HL-60/S4 treated with phorbol 12-myristate 13-acetate at 8.2 ng/mL for 4 days and 3 days (cell line): ENCODE measurements at regions not wholly inside any gene's neighbourhood (a gene's known extent, or its start where the extent isn't known, plus 50 kb on each side); places are given as distances from the start of the nearest gene placed in this dataset.

Experiments used
- in situ Hi-C: fragments of 300-500 bp; cut with MboI; formaldehyde crosslinking; loops from 2 replicates; pipeline ENCODE4 v1.15.0; 2022; ENCODE audit warnings: low sequenced_read_pairs

DNA sequence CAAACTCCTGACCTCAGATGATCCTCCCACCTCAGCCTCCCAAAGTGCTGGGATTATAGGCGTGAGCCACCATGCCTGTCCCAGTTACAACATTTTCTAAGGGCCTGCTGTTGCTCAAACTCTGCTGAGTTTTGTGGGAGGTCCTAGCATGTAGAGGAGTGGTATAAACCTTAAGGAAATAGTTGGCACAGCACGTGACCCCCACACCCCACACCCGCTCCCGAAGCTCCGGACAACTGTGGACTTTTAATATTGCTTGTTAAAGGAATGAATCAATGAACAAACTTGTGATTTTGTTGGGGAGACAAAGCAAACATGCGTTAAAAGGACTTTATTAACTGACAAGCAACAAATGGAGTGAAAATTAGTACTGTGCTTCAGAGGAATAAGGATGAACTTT lies 137.8 kb upstream of the GATA6 start:
- in situ Hi-C loops: no loop called here

DNA sequence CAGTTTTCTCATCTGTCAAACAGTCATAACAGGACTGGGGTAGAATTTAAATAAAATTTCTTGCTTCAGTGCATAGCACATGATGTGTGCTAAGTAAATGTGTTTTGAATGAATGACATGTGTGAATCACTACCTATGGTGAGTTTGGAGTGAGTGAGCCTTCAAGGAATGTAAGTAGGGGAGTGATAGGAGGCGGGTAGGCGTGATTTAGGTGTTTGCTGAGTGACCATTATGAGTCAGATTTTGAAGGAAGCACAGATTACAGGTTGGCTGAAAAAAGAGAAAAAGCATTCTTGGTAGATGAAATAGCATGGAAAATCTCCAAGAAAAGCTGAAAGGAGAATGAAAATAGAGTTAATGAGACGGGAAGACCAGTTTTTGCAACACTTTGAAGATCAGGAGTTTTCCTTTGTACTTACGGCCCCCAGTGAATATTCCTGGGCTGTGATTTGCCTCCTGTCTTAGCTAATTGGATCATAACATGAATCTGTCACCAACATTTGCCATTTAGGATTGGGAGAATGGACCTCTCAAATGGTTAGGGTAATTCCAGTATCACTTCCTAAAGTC lies 136.9 kb upstream of the GATA6 start:
- in situ Hi-C loops: no loop called here

DNA sequence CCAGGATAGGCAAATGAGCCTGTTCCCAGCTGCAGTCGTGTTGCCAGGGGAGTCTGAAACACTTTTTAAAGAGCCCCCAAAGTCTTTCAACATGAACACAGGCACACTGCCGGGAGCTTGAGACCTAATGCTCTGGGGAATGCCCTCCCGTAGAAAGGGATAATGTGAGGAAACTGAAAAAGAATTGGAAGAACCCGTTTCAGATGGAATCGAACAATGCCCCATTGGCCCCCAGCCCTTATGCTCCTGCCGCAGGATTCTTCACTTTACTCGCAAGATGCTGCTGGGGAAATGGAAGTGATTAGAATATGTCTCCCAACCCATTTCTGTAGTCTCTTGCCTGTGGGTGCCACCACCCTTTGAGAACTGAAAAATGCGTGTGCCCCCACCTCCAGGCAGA lies 136.3 kb upstream of the GATA6 start:
- in situ Hi-C loops: no loop called here

DNA sequence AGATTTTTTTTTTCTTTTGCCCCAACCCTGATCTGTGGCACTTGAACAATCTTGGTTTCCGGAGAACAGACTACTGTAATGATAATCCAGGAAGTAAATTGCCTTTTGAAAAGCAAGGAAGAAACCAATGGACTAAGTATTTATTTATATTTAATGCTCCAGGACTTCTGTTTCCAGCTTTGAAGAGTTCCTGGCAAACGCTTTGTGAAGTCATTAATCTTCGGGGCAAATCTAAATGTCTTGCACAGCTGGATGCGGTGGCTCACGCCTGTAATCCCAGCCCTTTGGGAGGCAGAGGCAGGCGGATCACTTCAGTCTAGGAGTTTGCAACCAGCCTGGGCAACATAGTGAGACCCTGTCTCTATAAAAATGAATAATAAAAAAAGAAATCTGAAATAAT lies 135.1 kb upstream of the GATA6 start:
- in situ Hi-C loops: no loop called here

DNA sequence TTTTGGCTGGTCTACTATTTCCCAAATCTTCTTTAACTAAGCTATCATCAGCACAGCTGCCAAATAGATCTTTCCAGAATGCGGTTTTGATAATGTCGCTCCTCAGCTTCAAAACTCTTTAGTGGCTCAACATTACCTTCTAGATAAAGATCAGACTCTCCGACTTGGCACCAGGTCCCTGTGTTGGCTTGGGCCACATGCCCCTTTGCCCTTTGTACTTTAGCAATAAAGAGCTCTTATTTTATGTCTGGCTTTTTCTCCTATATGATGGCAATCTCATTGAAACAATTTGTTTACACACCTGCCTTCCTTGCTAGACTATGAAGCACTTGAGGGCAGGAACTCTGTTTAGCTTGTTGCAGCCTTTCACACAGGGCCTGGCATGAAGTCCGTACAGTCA lies 128.9 kb upstream of the GATA6 start:
- in situ Hi-C loops: no loop called here

DNA sequence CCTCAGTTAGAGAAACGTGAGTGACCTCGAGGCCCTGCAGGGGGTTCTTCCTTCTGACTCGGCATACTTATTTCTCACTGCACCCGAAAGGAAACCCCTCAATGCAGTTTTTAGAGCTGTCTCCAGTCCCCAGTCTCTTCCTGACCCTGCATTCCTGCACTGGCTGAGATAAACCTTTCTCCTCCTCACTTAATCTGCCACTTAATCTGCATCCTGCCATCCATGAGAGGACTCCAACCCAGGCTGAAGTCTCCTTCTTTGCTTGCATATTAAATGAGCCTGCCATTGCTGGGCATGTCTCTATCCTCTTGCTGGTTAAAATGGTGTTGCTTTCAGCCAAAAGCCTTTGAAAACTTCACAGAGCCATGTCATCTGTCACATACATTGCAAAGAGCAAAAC lies 125.6 kb upstream of the GATA6 start:
- in situ Hi-C loops: no loop called here

DNA sequence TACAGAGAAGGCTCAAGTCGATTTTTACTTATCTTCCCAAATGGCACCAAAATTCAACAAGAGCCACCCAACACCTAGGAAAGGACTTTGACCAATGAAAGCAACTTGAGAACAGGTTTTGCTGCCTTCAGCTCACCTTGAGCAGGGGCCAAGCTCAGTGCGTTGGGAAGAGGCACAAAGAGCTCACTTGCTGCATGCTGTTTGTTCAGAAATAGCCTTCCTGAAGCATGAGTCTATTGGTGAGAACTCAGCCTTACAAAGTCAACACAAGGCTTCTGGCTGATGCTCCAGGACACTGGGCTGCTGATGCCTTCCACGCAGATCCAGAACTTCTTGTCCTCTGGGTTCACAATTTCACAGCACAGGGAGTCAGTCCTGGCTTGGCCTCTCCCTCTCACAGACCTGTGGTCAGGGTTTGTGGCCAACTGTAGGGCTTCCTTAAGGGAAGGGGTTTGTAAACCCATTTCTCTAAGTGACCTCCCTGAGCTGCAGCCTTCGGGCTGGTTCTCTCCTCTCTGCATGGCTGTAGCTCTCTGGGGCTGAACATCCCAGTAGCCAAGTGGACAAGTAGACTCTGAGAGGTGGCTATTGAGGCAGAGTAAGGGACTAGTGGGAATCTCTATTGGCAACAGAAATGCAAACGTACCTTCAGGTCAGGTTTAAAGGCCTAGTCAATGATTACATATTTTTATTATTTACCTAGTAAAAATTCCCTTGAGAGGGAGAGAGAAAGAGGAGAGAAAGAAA lies 124.7 kb upstream of the GATA6 start:
- in situ Hi-C loops: no loop called here

DNA sequence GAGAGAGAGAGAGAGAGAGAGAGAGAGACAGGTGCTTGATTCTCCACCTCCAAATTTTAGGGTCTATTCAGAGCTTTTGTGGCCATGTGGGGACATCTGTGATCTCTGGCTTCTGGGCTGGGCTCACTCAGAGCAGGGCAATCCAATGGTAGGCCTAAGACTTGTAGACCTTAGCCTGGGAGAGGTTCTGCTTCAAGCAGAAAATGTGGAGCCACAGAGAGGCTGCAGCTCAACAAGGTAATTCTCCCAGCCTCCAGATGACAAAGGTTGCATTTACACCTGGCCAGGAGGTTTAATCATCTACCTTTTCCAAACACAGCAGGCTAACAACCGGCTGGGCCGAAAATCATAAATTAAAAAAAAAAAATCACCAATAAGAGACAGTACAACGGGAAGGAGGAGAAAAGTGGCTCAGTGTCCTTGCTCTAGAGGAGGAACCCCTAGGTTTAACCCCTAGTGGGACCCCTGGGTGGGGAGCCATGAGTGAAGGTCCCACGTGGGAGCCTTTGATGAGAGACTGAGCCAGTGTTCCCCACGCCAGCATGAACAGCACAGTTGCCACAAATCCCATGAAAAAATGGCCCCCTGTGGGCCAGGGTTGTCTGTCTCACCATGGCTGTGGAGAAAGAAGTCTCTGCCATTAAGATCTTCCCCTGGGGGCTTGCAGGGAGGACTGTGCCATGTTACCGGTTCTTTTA lies 124.0 kb upstream of the GATA6 start:
- in situ Hi-C loops: no loop called here

DNA sequence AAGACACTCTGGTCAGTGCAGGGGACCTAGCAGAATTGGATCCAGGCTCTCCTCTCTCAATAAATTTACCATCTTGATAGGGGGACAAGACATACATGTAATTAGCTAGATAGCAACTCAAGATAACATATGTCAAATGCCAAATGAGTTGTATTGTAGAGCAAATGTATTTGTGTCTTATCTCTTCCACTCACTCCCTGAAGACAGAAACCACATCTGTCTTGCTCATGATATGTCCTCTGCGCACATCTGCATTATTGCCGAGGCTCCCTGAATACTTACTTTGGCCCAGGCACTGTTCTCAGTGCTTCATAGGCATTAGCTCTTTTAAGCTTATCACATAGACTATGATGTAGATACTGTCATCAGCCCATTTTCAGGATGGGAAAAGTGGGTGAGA lies 122.9 kb upstream of the GATA6 start:
- in situ Hi-C loops: no loop called here

DNA sequence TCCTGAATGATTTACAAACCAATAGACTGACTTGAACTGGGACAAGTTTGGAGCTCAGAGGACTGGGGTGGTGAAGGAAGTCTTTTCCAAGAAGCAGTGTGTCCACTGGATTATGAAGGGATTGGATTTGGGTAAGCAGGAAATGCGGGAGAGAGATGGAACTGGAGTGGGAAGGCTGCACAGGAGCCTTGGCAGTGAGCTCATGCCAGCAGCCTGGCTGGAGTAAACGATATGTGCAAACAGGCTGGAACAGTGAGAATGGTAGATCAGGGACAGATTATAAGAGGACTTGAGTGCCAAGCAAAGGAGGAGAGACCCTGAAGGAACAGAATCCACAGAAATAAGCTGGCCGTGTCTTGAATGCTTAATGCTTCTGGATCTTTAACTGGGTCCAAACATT lies 121.9 kb upstream of the GATA6 start:
- in situ Hi-C loops: no loop called here

DNA sequence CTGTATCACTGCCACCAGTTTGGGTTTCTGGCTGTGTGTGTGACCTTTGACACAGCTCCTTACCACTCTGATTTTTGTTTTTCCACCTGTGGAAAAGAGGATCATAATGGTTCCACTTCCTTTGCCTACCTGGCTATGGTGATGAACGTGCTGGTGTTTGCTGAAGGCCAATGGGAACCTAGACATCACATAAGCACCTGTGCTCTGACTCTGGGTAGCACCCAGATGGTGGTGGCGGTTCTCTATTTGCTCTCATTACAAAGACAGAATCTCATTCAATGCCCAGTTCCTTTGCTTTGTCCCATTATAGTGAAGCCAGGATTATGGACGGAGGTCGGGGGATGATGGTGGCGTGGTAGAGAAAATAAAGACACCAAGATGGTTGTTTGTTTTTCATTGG lies 121.2 kb upstream of the GATA6 start:
- in situ Hi-C loops: no loop called here

DNA sequence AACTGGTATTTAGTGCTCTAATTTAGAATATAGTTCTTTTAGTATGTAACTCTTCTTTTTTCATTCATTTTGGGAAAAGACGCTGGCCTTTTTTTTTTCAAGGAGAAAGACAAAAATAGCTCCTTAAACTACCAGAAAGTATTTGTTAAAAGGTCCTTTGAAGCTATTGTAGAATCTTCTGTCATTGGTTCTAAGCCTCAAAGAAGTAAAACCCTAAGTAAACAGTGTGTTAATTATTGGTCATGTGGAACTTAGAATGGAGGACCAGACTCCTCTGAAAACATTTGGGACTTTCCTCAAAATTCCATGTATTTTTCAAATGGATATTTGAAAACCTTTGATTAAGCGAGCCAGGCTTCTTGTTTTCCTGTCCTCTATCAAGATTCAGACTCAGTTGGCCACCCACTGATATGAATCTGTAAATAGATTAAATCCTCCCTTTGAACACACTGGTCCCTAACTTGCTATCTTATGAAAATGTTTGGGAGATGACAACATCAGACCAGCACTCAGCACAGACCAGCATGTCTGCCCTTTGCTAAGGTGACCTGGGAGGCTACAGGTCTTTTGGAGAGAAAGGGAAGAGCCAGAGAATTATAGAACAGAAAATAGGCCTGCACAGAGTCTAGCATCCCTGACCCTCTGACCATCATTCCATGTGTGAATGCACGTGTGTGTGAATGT lies 120.3 kb upstream of the GATA6 start:
- in situ Hi-C loops: no loop called here

DNA sequence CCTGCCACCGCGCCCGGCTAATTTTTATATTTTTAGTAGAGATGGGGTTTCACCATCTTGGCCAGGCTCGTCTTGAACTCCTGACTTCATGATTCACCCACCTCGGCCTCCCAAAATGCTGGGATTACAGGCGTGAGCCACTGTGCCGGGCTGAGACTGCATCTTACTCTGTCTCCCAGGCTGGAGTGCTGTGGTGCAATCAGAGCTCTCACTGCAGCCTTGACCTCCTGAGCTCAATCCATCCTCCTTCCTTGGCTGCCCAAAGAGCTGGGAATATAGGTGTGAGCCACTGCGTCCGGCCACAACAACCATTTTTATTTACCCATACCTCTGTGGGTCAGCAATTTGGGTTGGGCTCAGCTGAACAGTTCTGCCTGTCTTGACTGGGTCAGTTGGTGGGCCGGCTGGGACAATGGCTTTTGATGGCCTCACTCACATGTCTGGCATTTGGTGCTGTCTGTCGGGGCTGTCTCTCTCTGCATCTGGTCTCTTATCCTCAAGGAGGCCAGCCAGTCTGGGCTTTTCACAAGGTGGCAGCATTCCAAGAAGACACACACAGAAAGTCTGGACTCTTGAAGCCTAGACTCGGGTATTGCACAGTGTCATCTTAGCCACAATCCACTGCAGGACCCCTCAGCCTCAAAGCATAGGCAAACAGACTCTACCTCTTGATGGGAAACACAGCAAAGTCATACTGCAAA lies 116.8 kb upstream of the GATA6 start:
- in situ Hi-C loops: no loop called here

DNA sequence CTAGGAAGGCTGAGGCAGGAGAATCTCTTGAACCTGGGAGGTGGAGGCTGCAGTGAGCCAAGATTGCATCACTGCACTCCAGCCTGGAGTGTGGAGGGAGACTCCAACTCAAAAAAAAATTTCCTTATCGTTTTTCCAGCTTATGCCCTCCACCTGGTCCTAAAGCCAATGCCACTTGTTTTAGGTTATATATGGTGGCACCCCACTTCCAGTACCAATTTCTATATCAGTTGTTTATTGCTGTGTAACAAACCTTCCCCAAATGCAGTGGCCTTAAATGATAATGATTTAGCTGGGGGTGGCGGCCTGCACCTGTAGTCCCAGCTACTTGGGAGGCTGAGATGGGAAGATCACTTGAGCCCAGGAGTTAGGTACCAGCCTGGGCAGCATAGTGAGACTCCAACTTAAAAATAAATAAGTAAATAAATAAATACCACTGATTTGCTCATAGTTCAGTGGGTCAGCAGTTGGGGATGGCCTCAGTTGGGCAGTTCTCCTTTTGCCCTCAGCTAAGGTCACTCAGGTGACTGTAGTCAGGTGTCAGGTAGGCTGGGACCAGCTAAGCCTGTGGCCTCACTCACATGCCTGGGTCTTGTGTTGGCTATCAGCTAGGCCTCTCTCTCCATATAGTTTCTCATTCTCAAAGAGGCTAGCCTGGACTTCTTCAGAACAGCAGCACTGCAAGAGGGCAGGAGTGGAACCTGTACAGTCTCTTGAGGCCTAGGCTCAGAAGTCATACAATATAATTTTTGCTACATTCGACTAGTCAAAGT lies 113.7 kb upstream of the GATA6 start:
- in situ Hi-C loops: no loop called here

DNA sequence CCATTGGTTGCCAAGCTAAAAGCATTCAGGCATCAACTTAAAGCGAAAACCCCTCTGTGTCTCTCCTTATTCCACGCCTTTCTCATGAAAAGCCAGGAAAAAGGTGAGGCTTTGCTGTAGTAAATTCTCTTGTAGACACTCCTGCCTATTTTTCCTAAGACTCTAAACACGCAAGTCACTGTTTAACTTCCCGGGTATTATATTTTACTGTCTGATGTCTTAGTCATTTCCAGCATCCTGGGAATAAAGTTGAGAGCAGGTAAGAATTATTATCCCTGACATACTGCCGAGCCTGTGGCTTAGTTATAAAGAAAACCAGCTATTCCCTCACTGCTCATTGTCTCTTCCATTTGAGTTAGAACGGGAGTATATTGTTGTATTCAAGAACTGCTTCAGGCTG lies 112.4 kb upstream of the GATA6 start:
- in situ Hi-C loops: no loop called here

DNA sequence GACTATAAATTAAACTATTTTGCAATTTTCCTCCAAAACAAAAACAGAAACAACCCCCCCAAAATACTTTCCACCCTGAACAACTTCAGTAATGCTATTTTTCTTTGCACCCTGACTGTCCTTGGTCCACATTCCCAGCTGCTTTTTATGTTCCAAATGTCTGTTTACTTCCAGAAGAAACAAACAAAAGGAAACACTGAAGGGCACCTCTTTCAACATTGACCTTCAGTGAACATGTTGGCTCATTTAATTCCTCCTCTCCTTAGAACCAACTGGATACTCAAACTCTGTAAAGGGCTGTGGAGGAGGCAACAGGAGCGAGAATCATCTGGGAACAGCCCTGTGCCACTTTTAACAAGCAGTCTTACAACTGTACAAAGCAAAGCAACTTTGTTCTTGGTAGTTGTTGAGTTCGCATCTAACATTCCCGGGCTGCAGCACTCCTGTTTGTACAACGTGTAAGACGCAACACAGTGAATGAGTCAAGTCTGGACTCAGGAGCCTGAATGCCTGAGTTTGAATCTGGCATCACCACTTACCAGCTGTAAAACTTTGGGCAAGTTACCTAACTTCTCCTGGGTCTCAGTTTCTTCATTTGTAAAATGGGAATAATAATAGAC lies 111.4 kb upstream of the GATA6 start:
- in situ Hi-C loops: no loop called here

DNA sequence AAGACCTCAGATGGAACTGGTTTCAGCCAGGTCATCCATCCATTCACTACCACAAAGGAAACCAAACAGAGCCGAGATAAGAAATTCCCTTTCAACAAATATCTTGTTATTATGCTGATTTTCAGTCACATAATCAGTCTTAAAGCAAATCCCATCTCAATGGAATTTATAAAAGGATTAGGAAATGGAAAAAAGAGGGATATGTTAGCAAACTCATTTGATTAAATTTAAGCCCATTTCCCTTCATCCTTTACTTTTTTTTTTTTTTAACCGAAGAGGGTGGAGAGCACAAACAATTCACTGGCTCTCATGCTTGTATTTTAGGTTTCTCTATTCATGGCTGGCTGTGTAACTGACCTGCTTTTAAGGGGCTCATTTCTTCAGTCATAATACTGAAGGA lies 109.0 kb upstream of the GATA6 start:
- in situ Hi-C loops: no loop called here

DNA sequence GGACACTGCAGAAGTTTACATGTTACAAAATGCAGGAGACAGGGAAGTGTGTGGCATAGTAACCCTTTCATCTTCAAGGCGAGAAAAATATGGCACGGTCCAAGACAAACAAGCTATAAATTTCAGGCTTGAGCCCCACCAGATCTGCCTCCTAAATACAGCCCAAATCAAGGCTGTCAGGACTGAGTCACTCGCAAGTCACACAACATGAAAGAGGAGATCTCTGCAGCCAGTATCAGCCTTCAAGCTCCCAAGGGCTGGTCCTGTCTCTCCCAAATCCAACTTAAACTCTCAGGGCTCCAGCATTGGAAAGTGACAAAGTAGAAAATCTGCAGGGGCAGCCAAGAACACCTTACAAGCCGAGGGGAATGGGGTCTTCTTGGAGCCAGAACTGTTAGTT lies 106.3 kb upstream of the GATA6 start:
- in situ Hi-C loops: no loop called here

DNA sequence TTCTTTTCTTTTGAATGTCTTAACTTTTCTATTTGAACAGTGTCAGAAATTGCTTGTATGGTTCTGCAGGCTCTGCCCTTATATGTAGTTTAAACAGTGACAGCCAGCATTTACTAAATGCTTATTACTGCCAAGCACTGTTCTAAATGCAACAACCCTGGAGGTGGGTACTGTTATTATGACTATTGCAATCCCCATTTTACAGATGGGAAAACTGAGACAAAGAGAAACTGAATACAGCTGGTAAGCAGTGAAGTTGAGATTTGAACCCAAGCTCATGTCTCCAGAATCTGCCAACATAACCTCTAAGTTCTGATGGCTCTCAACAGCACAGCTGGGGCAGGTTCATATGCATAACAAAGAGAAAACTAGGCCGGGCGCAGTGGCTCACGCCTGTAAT lies 105.7 kb upstream of the GATA6 start:
- in situ Hi-C loops: no loop called here

DNA sequence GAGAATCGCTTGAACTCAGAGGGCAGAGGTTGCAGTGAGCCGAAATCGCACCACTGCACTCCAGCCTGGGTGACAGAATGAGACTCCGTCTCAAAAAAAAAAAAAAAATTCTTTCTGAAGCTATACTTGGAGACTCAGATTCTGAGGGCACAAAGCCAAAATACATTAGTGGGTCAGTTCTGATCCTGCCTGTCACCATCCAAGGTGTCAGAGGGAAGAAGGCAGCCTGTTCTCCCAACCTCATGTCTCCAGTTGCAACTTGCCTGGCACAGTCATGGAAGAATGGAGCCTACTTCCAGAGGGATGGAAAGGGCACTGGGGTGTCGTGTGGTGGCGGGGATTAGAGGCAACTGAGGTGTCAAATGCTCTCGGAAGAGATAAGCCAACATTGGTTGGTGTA lies 104.8 kb upstream of the GATA6 start:
- in situ Hi-C loops: no loop called here
